ENCODE measurements at regions not wholly inside any gene's neighbourhood (a gene's known extent, or its start where the extent isn't known, plus 50 kb on each side); places are given as distances from the start of the nearest gene placed in this dataset.

- no peak for TF ChIP-seq CTCF (IDR thresholded peaks at IDR 0.05; ENCODE audit: low read length)
- no peak for TF ChIP-seq EZH2 (optimal IDR thresholded peaks at IDR 0.05; ENCODE audit: low read depth, low read length)
Measured at GRCh38 chr7:16070806-16071205, 350.5 kb downstream of the CRPPA start.

Data from MM.1S (cell line).